Neutrophil (primary cell): ENCODE measurements at regions not wholly inside any gene's neighbourhood (a gene's known extent, or its start where the extent isn't known, plus 50 kb on each side); places are given as distances from the start of the nearest gene placed in this dataset.

ENCODE experiments used
- H3K27ac ChIP-seq: fragments of 200-600 bp; sonication (generic); 2 replicates; pipeline ENCODE4 v1.5.1; 2016; ENCODE audit warnings: mild to moderate bottlenecking, moderate library complexity
- H3K27me3 ChIP-seq: fragments of 200-600 bp; sonication (generic); 2 replicates; pipeline ENCODE4 v1.6.0; 2016; ENCODE audit warnings: mild to moderate bottlenecking
- H3K36me3 ChIP-seq: fragments of 200-600 bp; sonication (generic); 2 replicates; pipeline ENCODE4 v1.5.1; 2017
- H3K4me1 ChIP-seq, 2 experiments: fragments of 200-600 bp in 1 of 2; sonication (generic) in 1 of 2; 1 replicate in 1 of 2; 2 replicates in 1 of 2; pipeline versions ENCODE4 v1.5.1 to v1.6.1; 2013 to 2016; ENCODE audit warnings: low read depth in 1 of 2, low read length in 1 of 2, mild to moderate bottlenecking in 1 of 2, moderate library complexity in 1 of 2; ENCODE audit not compliant: control insufficient read depth in 1 of 2, insufficient read depth in 1 of 2
- H3K4me3 ChIP-seq, 2 experiments: fragments of 200-600 bp in 1 of 2; sonication (generic) in 1 of 2; 1 replicate in 1 of 2; 2 replicates in 1 of 2; pipeline ENCODE4 v1.5.1; 2013 to 2016; ENCODE audit warnings: low read depth in 1 of 2, low read length in 1 of 2, mild to moderate bottlenecking in 1 of 2, moderate library complexity in 1 of 2
- H3K9me3 ChIP-seq: fragments of 200-600 bp; sonication (generic); 2 replicates; pipeline ENCODE4 v1.5.1; 2016
- CTCF ChIP-seq: fragments of 200-600 bp; sonication (generic); IDR thresholded peaks from 2 replicates; pipeline ENCODE4 v1.5.1; 2016; ENCODE audit warnings: antibody characterized with exemption

- Histone ChIP-seq H3K27me3 (no peaks in the 10 kb centered on the region), H3K9me3 (no peaks in the 10 kb centered on the region), H3K36me3 (no peaks in the 10 kb centered on the region), H3K27ac (peak overlapping the region; percentile 69), H3K4me3 (no peak overlapping the region), H3K4me1 (peaks cover 26 to 35% of the 10 kb centered on the region in 2 experiments)
- TF ChIP-seq CTCF, result no peak
Measured at GRCh38 chr1:201612645-201613044, 73.7 kb downstream of the NAV1 start.

- TF ChIP-seq CTCF, result no peak
Measured at GRCh38 chr1:201614262-201615015, 75.5 kb downstream of the NAV1 start.

GRCh38 chr1:201617157-201617556, 78.2 kb downstream of the NAV1 start:
- no peak for TF ChIP-seq CTCF
- peaks cover 26 to 32% of the 10 kb centered on the region in 2 experiments for H3K4me1 ChIP-seq

More at GRCh38 chr1:201614262-201615015, 75.5 kb downstream of the NAV1 start:
- Histone ChIP-seq H3K27me3 (no peaks in the 10 kb centered on the region), H3K27ac (peak overlapping the region; percentile 69), H3K4me3 (peak overlapping the region; percentile 36 to 43), H3K36me3 (no peaks in the 10 kb centered on the region), H3K4me1 (peaks cover 26 to 35% of the 10 kb centered on the region in 2 experiments), H3K9me3 (no peaks in the 10 kb centered on the region)

GRCh38 chr1:201618389-201618788, 79.5 kb downstream of the NAV1 start:
- no peak overlapping the region for H3K27ac ChIP-seq
- TF ChIP-seq CTCF, result no peak
- peaks cover 15 to 20% of the 10 kb centered on the region in 2 experiments for H3K4me1 ChIP-seq
- H3K27me3 ChIP-seq, result no peaks in the 10 kb centered on the region
- H3K9me3 ChIP-seq, result no peaks in the 10 kb centered on the region
- H3K4me3 ChIP-seq, result no peak overlapping the region
- H3K36me3 ChIP-seq, result no peaks in the 10 kb centered on the region

More at GRCh38 chr1:201617157-201617556, 78.2 kb downstream of the NAV1 start:
- H3K27ac ChIP-seq, result no peak overlapping the region
- H3K9me3 ChIP-seq, result no peaks in the 10 kb centered on the region
- no peak overlapping the region for H3K4me3 ChIP-seq
- no peaks in the 10 kb centered on the region for H3K36me3 ChIP-seq
- H3K27me3 ChIP-seq, result no peaks in the 10 kb centered on the region

GRCh38 chr1:201618905-201619304, 80.0 kb downstream of the NAV1 start:
- no peaks in the 10 kb centered on the region for H3K36me3 ChIP-seq
- H3K9me3 ChIP-seq, result no peaks in the 10 kb centered on the region
- TF ChIP-seq CTCF, result no peak
- no peak overlapping the region for H3K27ac ChIP-seq
- H3K4me3 ChIP-seq, result no peak overlapping the region
- no peaks in the 10 kb centered on the region for H3K27me3 ChIP-seq
- peaks cover 12 to 15% of the 10 kb centered on the region in 2 experiments for H3K4me1 ChIP-seq
